IMR-90 (cell line): ENCODE measurements at regions not wholly inside any gene's neighbourhood (a gene's known extent, or its start where the extent isn't known, plus 50 kb on each side); places are given as distances from the start of the nearest gene placed in this dataset.
A peak's percentile ranks its signal among the peaks of the same experiment; 100 is the strongest.

Source experiments
- ATAC-seq: fragments of 200-7000 bp; cut with Tn5 transposase; 2 replicates; pipeline ENCODE4 v1.9.1; 2020; ENCODE audit warnings: low read depth, mild to moderate bottlenecking, moderate library complexity
- BruUV-seq: library from RNA; stranded (reverse); fragments of 400-500 nt; replicated peaks from 2 replicates; lab custom pipeline; 2021; lab: Mats Ljungman, UMichigan
- CTCF ChIA-PET: fragments of 300-600 bp; formaldehyde crosslinking; extraction: SDS; loops from one replicate; lab custom pipeline; 2021; ENCODE audit warnings: antibody characterized with exemption; lab: Yijun Ruan, JAX
- POLR2A ChIA-PET: fragments of 300-600 bp; sonication (Branson Sonifier 250); formaldehyde crosslinking; loops from one replicate; lab custom pipeline; 2022; ENCODE audit warnings: antibody characterized with exemption; ENCODE audit not compliant: unreplicated experiment; lab: Charles Lee
- DNase-seq: peaks from one replicate; pipeline ENCODE4 v3.0.0; 2013
- H2AFZ ChIP-seq: replicated peaks from 2 replicates; pipeline ENCODE3; 2013; ENCODE audit warnings: low read length, mild to moderate bottlenecking; ENCODE audit not compliant: poor library complexity
- H2AK5ac ChIP-seq: 2 replicates; pipeline ENCODE4 v1.6.1; 2013; ENCODE audit warnings: low read depth, low read length, inconsistent platforms
- H2AK9ac ChIP-seq: replicated peaks from 2 replicates; pipeline ENCODE3; 2013; ENCODE audit warnings: mild to moderate bottlenecking, low read depth, low read length, moderate library complexity; ENCODE audit not compliant: poor library complexity
- H2BK120ac ChIP-seq: 2 replicates; pipeline ENCODE4 v1.6.1; 2013; ENCODE audit warnings: low read depth, low read length, inconsistent platforms
- H2BK15ac ChIP-seq: 3 replicates; pipeline ENCODE4 v1.6.1; 2013; ENCODE audit warnings: low read depth, low read length, inconsistent platforms
- H2BK20ac ChIP-seq: 2 replicates; pipeline ENCODE4 v1.6.1; 2013; ENCODE audit warnings: low read depth, mild to moderate bottlenecking, inconsistent platforms, low read length, moderate library complexity
- H2BK5ac ChIP-seq: 2 replicates; pipeline ENCODE4 v1.6.1; 2013; ENCODE audit warnings: mild to moderate bottlenecking, low read depth, low read length, inconsistent platforms; ENCODE audit not compliant: poor library complexity, severe bottlenecking
- H3K14ac ChIP-seq: replicated peaks from 2 replicates; pipeline ENCODE4 v1.6.1; 2013; ENCODE audit warnings: low read depth, low read length, inconsistent platforms
- H3K18ac ChIP-seq: 2 replicates; pipeline ENCODE4 v1.6.1; 2013; ENCODE audit warnings: low read depth, low read length, control low read depth
- H3K23ac ChIP-seq: 2 replicates; pipeline ENCODE4 v1.6.1; 2013; ENCODE audit warnings: low read depth, low read length, inconsistent platforms
- H3K27ac ChIP-seq: 2 replicates; pipeline ENCODE4 v1.5.1; 2013; ENCODE audit warnings: mild to moderate bottlenecking, control low read depth, low read length; ENCODE audit not compliant: insufficient read depth
- H3K27me3 ChIP-seq: 2 replicates; pipeline ENCODE4 v1.6.1; 2013; ENCODE audit warnings: low read length; ENCODE audit not compliant: control insufficient read depth, insufficient read depth
- H3K36me3 ChIP-seq: 2 replicates; pipeline ENCODE4 v1.6.1; 2013; ENCODE audit warnings: low read length, mixed read lengths; ENCODE audit not compliant: control insufficient read depth, insufficient read depth
- H3K4ac ChIP-seq: 2 replicates; pipeline ENCODE4 v1.6.1; 2013; ENCODE audit warnings: low read depth, low read length, inconsistent platforms
- H3K4me1 ChIP-seq: 2 replicates; pipeline ENCODE4 v1.6.1; 2013; ENCODE audit warnings: low read length, mixed read lengths; ENCODE audit not compliant: control insufficient read depth, insufficient read depth
- H3K4me2 ChIP-seq: 2 replicates; pipeline ENCODE4 v1.6.1; 2013; ENCODE audit warnings: low read depth, mild to moderate bottlenecking, control low read depth, low read length, moderate library complexity
- H3K4me3 ChIP-seq: 2 replicates; pipeline ENCODE4 v1.5.1; 2013; ENCODE audit warnings: low read depth, mild to moderate bottlenecking, control low read depth, low read length, moderate library complexity; ENCODE audit not compliant: insufficient read depth
- H3K56ac ChIP-seq: 2 replicates; pipeline ENCODE4 v1.6.1; 2013; ENCODE audit warnings: low read length, inconsistent platforms; ENCODE audit not compliant: insufficient read depth; ENCODE audit errors: extremely low read depth
- H3K79me1 ChIP-seq, 2 experiments: 2 replicates each; pipeline ENCODE4 v1.6.1; 2013; ENCODE audit warnings: low read length in 2 of 2, inconsistent platforms in 1 of 2, low read depth in 1 of 2
- H3K9ac ChIP-seq: 2 replicates; pipeline ENCODE4 v1.6.1; 2013; ENCODE audit warnings: low read depth, low read length, control low read depth
- H3K9me1 ChIP-seq: 2 replicates; pipeline ENCODE4 v1.6.1; 2013; ENCODE audit warnings: low read length, inconsistent platforms; ENCODE audit not compliant: insufficient read depth
- H3K9me3 ChIP-seq: 2 replicates; pipeline ENCODE4 v1.6.1; 2013; ENCODE audit warnings: low read length; ENCODE audit not compliant: control insufficient read depth, insufficient read depth
- H4K20me1 ChIP-seq: 2 replicates; pipeline ENCODE4 v1.6.1; 2013; ENCODE audit warnings: low read length, inconsistent platforms; ENCODE audit not compliant: insufficient read depth
- H4K5ac ChIP-seq: 2 replicates; pipeline ENCODE4 v1.6.1; 2013; ENCODE audit warnings: mild to moderate bottlenecking, low read depth, low read length, control low read depth
- H4K8ac ChIP-seq, 2 experiments: 2 replicates each; pipeline ENCODE4 v1.6.1; 2013; ENCODE audit warnings: low read depth in 2 of 2, low read length in 2 of 2, control low read depth in 1 of 2, inconsistent platforms in 1 of 2
- H4K91ac ChIP-seq: 2 replicates; pipeline ENCODE4 v1.6.1; 2013; ENCODE audit warnings: low read depth, low read length, inconsistent platforms; ENCODE audit not compliant: insufficient read depth
- MAFK ChIP-seq: IDR thresholded peaks from 2 replicates; pipeline ENCODE4 v1.6.1; 2012; ENCODE audit warnings: low read depth, low read length, improper control_type of control experiment
- MXI1 ChIP-seq: IDR thresholded peaks from 2 replicates; pipeline ENCODE4 v1.6.1; 2012; ENCODE audit warnings: low read depth, mild to moderate bottlenecking, low read length, moderate library complexity, borderline replicate concordance
- NFE2L2 ChIP-seq: fragments of 150-350 bp; IDR thresholded peaks from 2 replicates; pipeline ENCODE4 v1.6.1; 2016; ENCODE audit warnings: low read depth, mild to moderate bottlenecking, low read length
- RAD21 ChIP-seq: IDR thresholded peaks from 2 replicates; pipeline ENCODE4 v1.6.1; 2012; ENCODE audit warnings: low read length, improper control_type of control experiment
- SMC3 ChIP-seq: fragments of 150-350 bp; IDR thresholded peaks from 2 replicates; pipeline ENCODE4 v1.6.1; 2016; ENCODE audit warnings: low read depth, mild to moderate bottlenecking, antibody characterized with exemption, low read length, moderate library complexity
- WGBS, 2 experiments: methylation state at CpG; one replicate each; pipeline versions ENCODE4 v1.1.5 to v1.1.7; 2013; ENCODE audit warnings: missing lambda C conversion rate in 2 of 2; ENCODE audit not compliant: insufficient read length in 1 of 2; ENCODE audit errors: extremely low coverage in 2 of 2; 5-methylcytosine and 5-hydroxymethylcytosine counted together
- dilution Hi-C: fragments of 300-500 bp; cut with HindIII; formaldehyde crosslinking; loops from one replicate; pipeline ENCODE4 v1.14.3; 2018; ENCODE audit warnings: low sequenced_read_pairs; ENCODE audit not compliant: unreplicated experiment
- in situ Hi-C: fragments of 300-500 bp; cut with MboI; formaldehyde crosslinking; loops from 3 replicates; pipeline ENCODE4 v1.14.3; 2019; ENCODE audit warnings: low sequenced_read_pairs, inconsistent platforms, mixed read lengths
- intact Hi-C: fragments of 100-400 bp; cut with micrococcal nuclease; formaldehyde crosslinking; loops from 2 replicates; pipeline ENCODE4 v1.10.0; 2022
- TF ChIP-seq, protein P1 (sequence below): fragments of 150-350 bp; IDR thresholded peaks from 2 replicates; pipeline ENCODE4 v1.6.1; 2017; ENCODE audit warnings: mild to moderate bottlenecking, antibody characterized with exemption, low read length, low read depth

DNA sequence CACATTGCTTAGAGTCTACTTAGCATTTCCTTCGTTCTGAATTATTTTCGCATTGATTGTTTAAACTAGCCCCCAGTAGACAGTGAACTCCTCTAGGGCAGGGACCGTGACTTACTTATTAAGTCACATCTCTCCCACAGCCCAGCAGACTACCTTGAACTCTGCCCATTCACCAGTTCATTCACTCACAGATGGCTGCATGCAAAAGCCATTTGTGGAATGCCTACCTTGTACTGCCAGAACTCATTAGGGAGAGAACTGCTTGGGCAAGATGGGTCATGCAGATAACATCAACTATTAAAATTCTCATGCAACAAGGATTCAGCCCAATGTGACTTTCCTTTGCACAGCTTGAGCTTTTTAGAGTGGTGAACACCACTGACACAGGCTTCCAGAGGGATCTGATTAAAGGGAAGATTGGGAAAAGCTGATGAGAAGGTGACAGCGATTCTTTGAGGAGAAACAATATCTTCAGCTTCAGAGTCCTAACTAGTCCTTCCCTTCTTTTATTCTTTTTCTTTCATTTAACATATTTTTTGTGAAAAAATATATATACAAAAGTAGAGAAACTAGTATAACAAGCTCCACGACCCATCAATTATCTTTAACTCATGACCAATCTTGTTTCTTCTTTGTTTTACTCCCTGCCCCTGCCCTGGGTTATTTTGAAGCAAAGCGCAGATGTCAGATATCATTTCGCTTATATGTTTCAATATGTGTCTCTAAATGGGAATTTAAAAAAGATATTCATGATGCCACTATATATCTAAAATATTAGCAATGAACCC is 273.9 kb downstream of the CDC5L start (continued):
- TF ChIP-seq SMC3: no peak

DNA sequence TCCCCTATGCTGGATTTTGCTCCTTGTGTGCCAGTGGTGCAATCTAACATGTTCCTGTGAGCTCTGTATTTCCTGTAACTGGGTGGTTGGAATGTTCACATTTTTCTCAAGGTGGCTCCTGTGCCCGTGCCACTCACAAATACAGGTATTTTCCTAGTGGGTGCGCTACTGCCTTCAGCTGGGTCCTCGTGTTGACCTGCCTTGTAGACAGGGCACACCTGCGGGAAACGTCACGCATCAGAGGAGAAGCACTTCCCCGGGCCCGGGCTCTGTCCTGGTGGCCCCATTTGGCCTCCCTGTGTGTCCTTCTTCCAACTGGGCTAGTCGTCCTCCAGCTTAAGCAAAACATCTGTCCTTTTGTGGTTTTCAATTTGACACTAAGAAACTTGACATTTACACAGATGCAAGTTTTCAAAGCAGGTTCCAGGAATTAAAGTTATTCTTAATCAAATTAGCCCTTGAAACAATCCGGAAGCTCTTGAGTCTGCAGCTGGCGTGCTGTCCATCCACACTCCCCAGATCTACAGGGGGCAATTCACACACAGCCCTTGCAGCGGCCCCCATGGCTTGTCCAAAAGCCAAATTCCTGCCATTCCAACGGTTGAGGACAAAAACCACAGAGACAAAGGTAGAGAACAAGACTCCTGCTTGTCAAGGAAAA is 275.1 kb downstream of the CDC5L start:
- no peak overlapping the region for H2AFZ ChIP-seq
- H4K91ac ChIP-seq: no peak overlapping the region; the same call in 1 of the 2 replicates
- H3K23ac ChIP-seq: no peak overlapping the region
- peak overlapping the region; percentile 39; the same call in 1 of the 2 replicates for H2BK120ac ChIP-seq
- no peak for DNase-seq
- H3K27ac ChIP-seq: no peak overlapping the region
- TF ChIP-seq RAD21: no peak
- TF ChIP-seq MXI1: no peak
- no peak for TF ChIP-seq MAFK
- TF ChIP-seq, protein P1, sequence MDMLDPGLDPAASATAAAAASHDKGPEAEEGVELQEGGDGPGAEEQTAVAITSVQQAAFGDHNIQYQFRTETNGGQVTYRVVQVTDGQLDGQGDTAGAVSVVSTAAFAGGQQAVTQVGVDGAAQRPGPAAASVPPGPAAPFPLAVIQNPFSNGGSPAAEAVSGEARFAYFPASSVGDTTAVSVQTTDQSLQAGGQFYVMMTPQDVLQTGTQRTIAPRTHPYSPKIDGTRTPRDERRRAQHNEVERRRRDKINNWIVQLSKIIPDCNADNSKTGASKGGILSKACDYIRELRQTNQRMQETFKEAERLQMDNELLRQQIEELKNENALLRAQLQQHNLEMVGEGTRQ: no peak
- TF ChIP-seq NFE2L2: no peak
- BruUV-seq: no TSS peak
- H3K4me2 ChIP-seq: no peak overlapping the region
- no peak overlapping the region for H3K9ac ChIP-seq
- H3K79me1 ChIP-seq: no peaks in the 10 kb centered on the region
- peak overlapping the region; percentile 25; the same call in 1 of the 2 replicates for H3K14ac ChIP-seq
- H3K56ac ChIP-seq: no peak overlapping the region
- H3K27me3 ChIP-seq: no peaks in the 10 kb centered on the region
- ATAC-seq: no peak
- H3K4me1 ChIP-seq: peaks cover 24% of the 10 kb centered on the region
- no peaks in the 10 kb centered on the region for H3K9me3 ChIP-seq
- in situ Hi-C loops: loop anchor here (25.0 kb wide), 1 partner anchor 1250 kb away; no protein-coding TSS in a partner anchor
- ChIA-PET POLR2A (no interaction called here), CTCF (interaction anchor here (0.6 to 1.0 kb wide), 2 partner anchors 304 to 759 kb away, joined by 3 read pairs; no protein-coding TSS in a partner anchor)
- H2AK9ac ChIP-seq: no peak overlapping the region
- no peaks in the 10 kb centered on the region for H3K36me3 ChIP-seq
- H4K20me1 ChIP-seq: no peaks in the 10 kb centered on the region
- dilution Hi-C loops: no loop called here
- H4K5ac ChIP-seq: no peak overlapping the region
- 55% methylated on average over 10 of the region's 13 CpGs; no CpG with 5 or more reads in 1 of the 2 experiments for WGBS, 2 experiments
- no peak overlapping the region for H3K18ac ChIP-seq
- no peak overlapping the region for H3K4me3 ChIP-seq
- peaks cover 15% of the 10 kb centered on the region for H3K9me1 ChIP-seq
- intact Hi-C loops: loop anchor here (10.0 kb wide), 1 partner anchor 412 kb away; no protein-coding TSS in a partner anchor
- H2AK5ac ChIP-seq: no peak overlapping the region
- no peak overlapping the region; the same call in 1 of the 2 replicates for H2BK20ac ChIP-seq
- peak overlapping the region; percentile 24; the same call in 1 of the 2 replicates for H3K4ac ChIP-seq
- no peak overlapping the region for H2BK5ac ChIP-seq
- H4K8ac ChIP-seq: no peak overlapping the region
- H2BK15ac ChIP-seq: no peak overlapping the region
